Hepatocyte (in vitro differentiated cells): ENCODE measurements at regions not wholly inside any gene's neighbourhood (a gene's known extent, or its start where the extent isn't known, plus 50 kb on each side); places are given as distances from the start of the nearest gene placed in this dataset.

Source experiments
- EZH2 ChIP-seq: fragments of 200-600 bp; sonication (generic); IDR thresholded peaks from 2 replicates; pipeline ENCODE4 v1.6.1; 2016; ENCODE audit warnings: antibody characterized with exemption, mild to moderate bottlenecking, borderline replicate concordance
- TF ChIP-seq, protein P1 (sequence below): fragments of 200-600 bp; sonication (generic); IDR thresholded peaks from 2 replicates; pipeline ENCODE4 v1.5.1; 2016; ENCODE audit warnings: antibody characterized with exemption, mild to moderate bottlenecking; ENCODE audit not compliant: poor library complexity

DNA sequence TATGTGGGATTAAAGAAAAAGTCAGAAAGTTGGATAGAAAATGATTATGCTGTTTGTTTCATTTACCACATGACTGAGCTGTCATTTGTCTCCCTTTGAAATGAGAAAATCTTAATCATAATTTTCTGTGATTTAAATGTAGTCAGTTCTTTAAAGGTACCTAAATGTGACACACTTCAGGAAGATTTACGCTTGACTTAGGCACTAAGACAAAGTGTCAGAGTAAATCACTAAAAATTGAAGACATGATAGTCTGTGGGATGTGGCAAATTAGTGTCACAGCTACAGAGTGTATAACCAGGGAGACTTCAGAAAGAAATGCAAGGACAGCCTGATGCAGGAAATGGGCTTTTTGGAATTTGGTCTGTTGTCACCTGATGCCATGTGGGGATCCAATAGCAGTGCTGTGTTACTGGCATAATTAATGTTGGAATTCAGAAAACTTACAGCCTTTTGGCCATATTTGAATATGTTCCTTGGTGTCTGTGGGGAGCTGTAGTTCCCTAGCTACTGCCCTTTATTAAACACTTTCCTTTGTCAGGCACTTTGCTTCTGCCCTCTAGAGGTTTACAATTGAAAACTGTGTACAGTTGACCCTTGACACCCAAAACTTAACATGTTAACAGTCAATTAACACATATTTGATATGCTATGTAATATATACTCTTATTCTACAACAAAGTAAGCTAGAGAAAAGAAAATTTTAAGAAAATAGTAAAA lies 493.8 kb downstream of the UTRN start:
- TF ChIP-seq, protein P1, sequence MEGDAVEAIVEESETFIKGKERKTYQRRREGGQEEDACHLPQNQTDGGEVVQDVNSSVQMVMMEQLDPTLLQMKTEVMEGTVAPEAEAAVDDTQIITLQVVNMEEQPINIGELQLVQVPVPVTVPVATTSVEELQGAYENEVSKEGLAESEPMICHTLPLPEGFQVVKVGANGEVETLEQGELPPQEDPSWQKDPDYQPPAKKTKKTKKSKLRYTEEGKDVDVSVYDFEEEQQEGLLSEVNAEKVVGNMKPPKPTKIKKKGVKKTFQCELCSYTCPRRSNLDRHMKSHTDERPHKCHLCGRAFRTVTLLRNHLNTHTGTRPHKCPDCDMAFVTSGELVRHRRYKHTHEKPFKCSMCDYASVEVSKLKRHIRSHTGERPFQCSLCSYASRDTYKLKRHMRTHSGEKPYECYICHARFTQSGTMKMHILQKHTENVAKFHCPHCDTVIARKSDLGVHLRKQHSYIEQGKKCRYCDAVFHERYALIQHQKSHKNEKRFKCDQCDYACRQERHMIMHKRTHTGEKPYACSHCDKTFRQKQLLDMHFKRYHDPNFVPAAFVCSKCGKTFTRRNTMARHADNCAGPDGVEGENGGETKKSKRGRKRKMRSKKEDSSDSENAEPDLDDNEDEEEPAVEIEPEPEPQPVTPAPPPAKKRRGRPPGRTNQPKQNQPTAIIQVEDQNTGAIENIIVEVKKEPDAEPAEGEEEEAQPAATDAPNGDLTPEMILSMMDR: peak; percentile 18
- TF ChIP-seq EZH2: no peak
